Daoy (cell line): ENCODE measurements at regions not wholly inside any gene's neighbourhood (a gene's known extent, or its start where the extent isn't known, plus 50 kb on each side); places are given as distances from the start of the nearest gene placed in this dataset.
A peak's percentile ranks its signal among the peaks of the same experiment; 100 is the strongest.
"Not testable (repeated sequence)": the region's sequence is repeated elsewhere in the genome, so short reads cannot be mapped to it uniquely, and the experiment has no call there.

Source experiments
- DNase-seq: peaks from one replicate; pipeline ENCODE4 v3.0.0-alpha.2; 2015; ENCODE audit warnings: low read depth

- DNase-seq, result no peak
These were observed 1311.6 kb upstream of the ADGRL4 start for GRCh38 chr1:80318108-80318507.

- DNase-seq, result no peak
These were observed 1304.2 kb upstream of the ADGRL4 start for GRCh38 chr1:80310703-80311245.

GRCh38 chr1:80305466-80305865 is 1298.9 kb upstream of the ADGRL4 start:
- no peak for DNase-seq

GRCh38 chr1:80293818-80294217 is 1287.3 kb upstream of the ADGRL4 start:
- DNase-seq, result no peak

GRCh38 chr1:80288750-80289149 is 1282.2 kb upstream of the ADGRL4 start:
- DNase-seq, result not testable (repeated sequence)

GRCh38 chr1:80282536-80282935 is 1276.0 kb upstream of the ADGRL4 start:
- DNase-seq, result no peak

- DNase-seq, result no peak
These were observed 1272.4 kb upstream of the ADGRL4 start for GRCh38 chr1:80278936-80279335.

GRCh38 chr1:80274256-80274655 is 1267.7 kb upstream of the ADGRL4 start:
- no peak for DNase-seq

- DNase-seq, result no peak
These were observed 1266.0 kb upstream of the ADGRL4 start for GRCh38 chr1:80272495-80272894.

- DNase-seq, result no peak
These were observed 1252.1 kb upstream of the ADGRL4 start for GRCh38 chr1:80258659-80259058.

GRCh38 chr1:80251591-80251990 is 1245.1 kb upstream of the ADGRL4 start:
- DNase-seq, result no peak

GRCh38 chr1:80251171-80251570 is 1244.6 kb upstream of the ADGRL4 start:
- DNase-seq, result no peak

GRCh38 chr1:80250573-80251168 is 1244.1 kb upstream of the ADGRL4 start:
- DNase-seq, result no peak

- DNase-seq, result no peak
These were observed 1243.2 kb upstream of the ADGRL4 start for GRCh38 chr1:80249699-80250098.

- no peak for DNase-seq
These were observed 1242.4 kb upstream of the ADGRL4 start for GRCh38 chr1:80248886-80249285.

GRCh38 chr1:80245813-80246212 is 1239.3 kb upstream of the ADGRL4 start:
- no peak for DNase-seq

- DNase-seq, result no peak
These were observed 1237.8 kb upstream of the ADGRL4 start for GRCh38 chr1:80244372-80244771.

- DNase-seq, result no peak
These were observed 1235.0 kb upstream of the ADGRL4 start for GRCh38 chr1:80241566-80241965.

- DNase-seq, result no peak
These were observed 1219.0 kb upstream of the ADGRL4 start for GRCh38 chr1:80225510-80225909.

- no peak for DNase-seq
These were observed 1214.8 kb upstream of the ADGRL4 start for GRCh38 chr1:80221319-80221718.

GRCh38 chr1:80218112-80218511 is 1211.6 kb upstream of the ADGRL4 start:
- DNase-seq, result peak; percentile 13

GRCh38 chr1:80217377-80217986 is 1211.0 kb upstream of the ADGRL4 start:
- peak; percentile 11 for DNase-seq

GRCh38 chr1:80214888-80215540 is 1208.5 kb upstream of the ADGRL4 start:
- DNase-seq, result no peak
